Natural killer cell (primary cell): ENCODE measurements at regions not wholly inside any gene's neighbourhood (a gene's known extent, or its start where the extent isn't known, plus 50 kb on each side); places are given as distances from the start of the nearest gene placed in this dataset.

Experiments used
- ATAC-seq, 3 donors: fragments of 150-1000 bp in 2 of 3; fragments of 200-7000 bp in 1 of 3; cut with Tn5 transposase; 1 replicate in 1 of 3; 2 replicates in 2 of 3; pipeline ENCODE4 v1.10.0; 2021; ENCODE audit warnings: mild to moderate bottlenecking in 2 of 3, moderate library complexity in 2 of 3
- DNase-seq, 2 donors: peaks; one replicate each; pipeline versions ENCODE4 v3.0.0 to v3.0.0-alpha.2; 2013 to 2021; ENCODE audit warnings: mixed read lengths in 1 of 2
- H3K27ac ChIP-seq: one replicate; pipeline ENCODE4 v1.5.1; 2013; ENCODE audit warnings: mild to moderate bottlenecking, low read length
- H3K27me3 ChIP-seq: one replicate; pipeline ENCODE4 v1.6.1; 2013; ENCODE audit warnings: low read length; ENCODE audit not compliant: control insufficient read depth, insufficient read depth
- H3K36me3 ChIP-seq: one replicate; pipeline ENCODE4 v1.6.1; 2013; ENCODE audit warnings: low read length; ENCODE audit not compliant: control insufficient read depth, insufficient read depth
- H3K4me1 ChIP-seq: one replicate; pipeline ENCODE4 v1.6.1; 2013; ENCODE audit warnings: low read length; ENCODE audit not compliant: control insufficient read depth, insufficient read depth
- H3K4me3 ChIP-seq: one replicate; pipeline ENCODE4 v1.5.1; 2013; ENCODE audit warnings: low read length
- H3K9me3 ChIP-seq: one replicate; pipeline ENCODE4 v1.6.1; 2013; ENCODE audit warnings: low read length; ENCODE audit not compliant: control insufficient read depth, insufficient read depth
- H3K27ac Mint-ChIP-seq, 2 donors: one replicate each; pipeline ENCODE4 v1.8.0; 2022; ENCODE audit warnings: mild to moderate bottlenecking in 2 of 2, mixed read lengths in 2 of 2, moderate library complexity in 1 of 2
- H3K27me3 Mint-ChIP-seq, 2 donors: one replicate each; pipeline ENCODE4 v1.8.0; 2022; ENCODE audit warnings: low read depth in 2 of 2, mixed read lengths in 2 of 2
- H3K36me3 Mint-ChIP-seq: one replicate; pipeline ENCODE4 v1.8.0; 2022; ENCODE audit warnings: mixed read lengths
- H3K4me1 Mint-ChIP-seq, 2 donors: one replicate each; pipeline ENCODE4 v1.8.0; 2022; ENCODE audit warnings: mixed read lengths in 2 of 2
- H3K4me3 Mint-ChIP-seq: one replicate; pipeline ENCODE4 v1.8.0; 2022; ENCODE audit warnings: mild to moderate bottlenecking, moderate library complexity, mixed read lengths
- H3K9me3 Mint-ChIP-seq, 2 donors: one replicate each; pipeline ENCODE4 v1.8.0; 2022; ENCODE audit warnings: mixed read lengths in 2 of 2
- CTCF ChIP-seq: fragments of 200-600 bp; IDR thresholded peaks from one replicate; pipeline ENCODE4 v1.8.0; 2022; ENCODE audit warnings: antibody characterized with exemption
- WGBS: methylation state at CpG from one replicate; pipeline ENCODE4 v1.1.7; 2013; ENCODE audit warnings: missing lambda C conversion rate; ENCODE audit not compliant: insufficient coverage; 5-methylcytosine and 5-hydroxymethylcytosine counted together
- intact Hi-C: fragments of 100-400 bp; cut with micrococcal nuclease; formaldehyde crosslinking; loops from one replicate; pipeline ENCODE4 v1.14.2; 2022

GRCh38 chr1:83734420-83734819 lies 264.5 kb downstream of the TTLL7 start:
- Histone ChIP-seq H3K27me3 (no peaks in the 10 kb centered on the region), H3K36me3 (no peaks in the 10 kb centered on the region), H3K27ac (no peak overlapping the region), H3K4me1 (no peaks in the 10 kb centered on the region), H3K4me3 (no peak overlapping the region), H3K9me3 (no peaks in the 10 kb centered on the region)
- no peaks in the 10 kb centered on the region for H3K4me1 Mint-ChIP-seq
- no peaks in the 10 kb centered on the region for H3K27me3 Mint-ChIP-seq
- ATAC-seq (no peak), DNase-seq (no peak)
- no peak overlapping the region for H3K4me3 Mint-ChIP-seq
- intact Hi-C loops, result no loop called here
- no peak for TF ChIP-seq CTCF
- H3K9me3 Mint-ChIP-seq, result peaks cover 0 to 2% of the 10 kb centered on the region in 2 donors
- no peak overlapping the region for H3K27ac Mint-ChIP-seq
- 92% methylated on average over 13 of the region's 13 CpGs for WGBS
- no peaks in the 10 kb centered on the region for H3K36me3 Mint-ChIP-seq

GRCh38 chr1:83725735-83726360 lies 273.1 kb downstream of the TTLL7 start:
- H3K27me3 Mint-ChIP-seq, result no peaks in the 10 kb centered on the region
- no peaks in the 10 kb centered on the region for H3K27me3 ChIP-seq
- H3K4me1 ChIP-seq, result no peaks in the 10 kb centered on the region
- no peak overlapping the region for H3K4me3 Mint-ChIP-seq
- no peak overlapping the region for H3K27ac ChIP-seq
- peaks cover 0 to 4% of the 10 kb centered on the region in 2 donors for H3K9me3 Mint-ChIP-seq
- DNase-seq (no peak), ATAC-seq (no peak)
- no peaks in the 10 kb centered on the region for H3K36me3 ChIP-seq
- H3K9me3 ChIP-seq, result no peaks in the 10 kb centered on the region
- WGBS, result 79% methylated on average over 5 of the region's 5 CpGs
- intact Hi-C loops, result no loop called here
- no peaks in the 10 kb centered on the region for H3K4me1 Mint-ChIP-seq
- no peak overlapping the region for H3K27ac Mint-ChIP-seq
- no peak overlapping the region for H3K4me3 ChIP-seq
- H3K36me3 Mint-ChIP-seq, result no peaks in the 10 kb centered on the region
- no peak for TF ChIP-seq CTCF

GRCh38 chr1:83718338-83718737 lies 280.6 kb downstream of the TTLL7 start:
- TF ChIP-seq CTCF, result no peak
- H3K27me3 Mint-ChIP-seq, result no peaks in the 10 kb centered on the region
- no peak overlapping the region for H3K4me3 Mint-ChIP-seq
- no peaks in the 10 kb centered on the region for H3K4me1 ChIP-seq
- H3K27ac Mint-ChIP-seq, result no peak overlapping the region
- no peak overlapping the region for H3K27ac ChIP-seq
- DNase-seq (no peak), ATAC-seq (no peak)
- no peaks in the 10 kb centered on the region for H3K9me3 ChIP-seq
- no peaks in the 10 kb centered on the region for H3K4me1 Mint-ChIP-seq
- H3K36me3 ChIP-seq, result no peaks in the 10 kb centered on the region
- H3K9me3 Mint-ChIP-seq, result peaks cover 0 to 3% of the 10 kb centered on the region in 2 donors
- 73% methylated on average over 5 of the region's 6 CpGs for WGBS
- H3K4me3 ChIP-seq, result no peak overlapping the region
- no peaks in the 10 kb centered on the region for H3K27me3 ChIP-seq
- intact Hi-C loops, result no loop called here
- H3K36me3 Mint-ChIP-seq, result no peaks in the 10 kb centered on the region

GRCh38 chr1:83717785-83718184 lies 281.1 kb downstream of the TTLL7 start:
- intact Hi-C loops, result no loop called here
- no peaks in the 10 kb centered on the region for H3K4me1 Mint-ChIP-seq
- Histone ChIP-seq H3K36me3 (no peaks in the 10 kb centered on the region), H3K4me3 (no peak overlapping the region), H3K27ac (no peak overlapping the region), H3K27me3 (no peaks in the 10 kb centered on the region), H3K9me3 (no peaks in the 10 kb centered on the region), H3K4me1 (no peaks in the 10 kb centered on the region)
- ATAC-seq (no peak), DNase-seq (no peak)
- 90% methylated on average over 4 of the region's 4 CpGs for WGBS
- no peaks in the 10 kb centered on the region for H3K36me3 Mint-ChIP-seq
- H3K9me3 Mint-ChIP-seq, result peaks cover under 1 to 3% of the 10 kb centered on the region in 2 donors
- no peak for TF ChIP-seq CTCF
- no peaks in the 10 kb centered on the region for H3K27me3 Mint-ChIP-seq
- no peak overlapping the region for H3K4me3 Mint-ChIP-seq
- H3K27ac Mint-ChIP-seq, result no peak overlapping the region
